HepG2 (cell line): ENCODE measurements at regions not wholly inside any gene's neighbourhood (a gene's known extent, or its start where the extent isn't known, plus 50 kb on each side); places are given as distances from the start of the nearest gene placed in this dataset.
A peak's percentile ranks its signal among the peaks of the same experiment; 100 is the strongest.

ENCODE experiments used
- CEBPZ ChIP-seq: IDR thresholded peaks from 2 replicates; pipeline ENCODE4 v1.6.1; 2012; ENCODE audit warnings: low read length, improper control_type of control experiment
- HBP1 ChIP-seq: IDR thresholded peaks from 2 replicates; pipeline ENCODE4 v1.6.1; 2016; ENCODE audit warnings: low read depth, control low read depth
- ISX ChIP-seq: sonication (generic); formaldehyde crosslinking; conservative IDR thresholded peaks from 2 replicates; pipeline ENCODE4 v1.5.0; 2020; ENCODE audit warnings: missing genetic modification reagents
- KLF13 ChIP-seq: sonication (generic); formaldehyde crosslinking; IDR thresholded peaks from 2 replicates; pipeline ENCODE4 v1.4.0; 2020; ENCODE audit warnings: mild to moderate bottlenecking, missing genetic modification reagents
- NR2F1 ChIP-seq, 2 experiments: fragments of 450-650 bp in 1 of 2; formaldehyde crosslinking in 1 of 2; IDR thresholded peaks; 2 replicates each; pipeline versions ENCODE4 v1.5.0 to v1.6.1; 2016 to 2020; ENCODE audit warnings: mild to moderate bottlenecking in 1 of 2, missing compliant biosample characterization in 1 of 2, missing genetic modification reagents in 1 of 2, moderate library complexity in 1 of 2
- PAXIP1 ChIP-seq: sonication (generic); formaldehyde crosslinking; conservative IDR thresholded peaks from 2 replicates; pipeline ENCODE4 v1.4.0; 2020; ENCODE audit warnings: mild to moderate bottlenecking, missing genetic modification reagents, moderate library complexity
- PHF8 ChIP-seq: sonication (generic); formaldehyde crosslinking; IDR thresholded peaks from 2 replicates; pipeline ENCODE4 v1.5.0; 2020; ENCODE audit warnings: missing genetic modification reagents
- SMAD3 ChIP-seq: sonication (generic); formaldehyde crosslinking; IDR thresholded peaks from 2 replicates; pipeline ENCODE4 v1.4.0; 2020; ENCODE audit warnings: missing genetic modification reagents
- THAP9 ChIP-seq: sonication (generic); formaldehyde crosslinking; IDR thresholded peaks from 2 replicates; pipeline ENCODE4; 2020; ENCODE audit warnings: missing genetic modification reagents, mild to moderate bottlenecking, borderline replicate concordance
- ZSCAN31 ChIP-seq: sonication (generic); formaldehyde crosslinking; IDR thresholded peaks from 2 replicates; pipeline ENCODE4 v1.5.0; 2020; ENCODE audit warnings: low read depth, mild to moderate bottlenecking, missing genetic modification reagents
- ZXDC ChIP-seq: sonication (generic); formaldehyde crosslinking; IDR thresholded peaks from 2 replicates; pipeline ENCODE4 v1.5.0; 2020; ENCODE audit warnings: mild to moderate bottlenecking, missing genetic modification reagents

GRCh38 chr7:67302113-67303039 is 305.7 kb downstream of the TYW1 start (continued):
- no peak for TF ChIP-seq CEBPZ
- no peak for TF ChIP-seq HBP1 (CRISPR knock-in tag)
- peak; percentile 19; the same call in 1 of the 2 replicates for TF ChIP-seq SMAD3 (CRISPR knock-in tag)
- TF ChIP-seq THAP9 (CRISPR knock-in tag) = peak; percentile 89; the same call in 1 of the 2 replicates
- peak; percentile 96 for TF ChIP-seq PHF8 (CRISPR knock-in tag)
- TF ChIP-seq PAXIP1 = peak; percentile 31; the same call in 1 of the 2 replicates
- TF ChIP-seq KLF13 (CRISPR knock-in tag) = no peak
- no peak for TF ChIP-seq ZXDC (CRISPR knock-in tag)
- 0 out of 2 replicates have a peak, but pooled peaks have one; percentile 37 for TF ChIP-seq ZSCAN31 (CRISPR knock-in tag)
- TF ChIP-seq ISX (CRISPR knock-in tag) = no peak
- no peak for TF ChIP-seq NR2F1 (CRISPR knock-in tag; IDR thresholded peaks at IDR 0.05)
